A549 (cell line): ENCODE measurements at regions not wholly inside any gene's neighbourhood (a gene's known extent, or its start where the extent isn't known, plus 50 kb on each side); places are given as distances from the start of the nearest gene placed in this dataset.

Experiments used
- KDM1A ChIP-seq: fragments of 200-600 bp; sonication (generic); IDR thresholded peaks from 2 replicates; pipeline ENCODE4 v1.6.1; 2016; ENCODE audit warnings: low read depth, mild to moderate bottlenecking
- MAX ChIP-seq: IDR thresholded peaks from 2 replicates; pipeline ENCODE4 v1.6.1; 2012
- NPAS2 ChIP-seq: fragments of 250-450 bp; sonication (Bioruptor Pico); IDR thresholded peaks from 2 replicates; pipeline ENCODE4 v1.8.0; 2022; ENCODE audit warnings: mild to moderate bottlenecking, moderate library complexity, borderline replicate concordance
- TF ChIP-seq, protein P1 (sequence below): fragments of >200 bp; sonication (Bioruptor Twin); formaldehyde crosslinking; IDR thresholded peaks from 3 replicates; pipeline ENCODE4 v1.5.1; 2016

DNA sequence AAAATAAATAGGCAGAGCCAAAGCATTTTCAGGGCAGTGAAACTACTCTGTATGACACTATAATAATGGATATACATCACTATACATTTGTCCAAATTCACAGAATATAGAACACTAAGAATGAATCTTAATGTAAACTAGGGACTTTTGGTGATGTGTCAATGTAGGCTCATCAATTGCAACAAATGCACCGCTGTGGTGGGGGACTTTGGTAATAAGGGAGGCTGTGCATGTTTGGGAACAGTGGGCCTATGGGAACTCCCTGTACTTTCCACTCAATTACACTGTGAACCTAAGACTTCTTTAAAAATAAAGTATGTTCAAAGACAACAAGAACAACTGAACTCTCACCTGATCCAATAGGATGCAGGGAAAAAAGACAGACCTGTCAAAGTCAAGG is 220.7 kb downstream of the CMPK2 start:
- TF ChIP-seq, protein P1, sequence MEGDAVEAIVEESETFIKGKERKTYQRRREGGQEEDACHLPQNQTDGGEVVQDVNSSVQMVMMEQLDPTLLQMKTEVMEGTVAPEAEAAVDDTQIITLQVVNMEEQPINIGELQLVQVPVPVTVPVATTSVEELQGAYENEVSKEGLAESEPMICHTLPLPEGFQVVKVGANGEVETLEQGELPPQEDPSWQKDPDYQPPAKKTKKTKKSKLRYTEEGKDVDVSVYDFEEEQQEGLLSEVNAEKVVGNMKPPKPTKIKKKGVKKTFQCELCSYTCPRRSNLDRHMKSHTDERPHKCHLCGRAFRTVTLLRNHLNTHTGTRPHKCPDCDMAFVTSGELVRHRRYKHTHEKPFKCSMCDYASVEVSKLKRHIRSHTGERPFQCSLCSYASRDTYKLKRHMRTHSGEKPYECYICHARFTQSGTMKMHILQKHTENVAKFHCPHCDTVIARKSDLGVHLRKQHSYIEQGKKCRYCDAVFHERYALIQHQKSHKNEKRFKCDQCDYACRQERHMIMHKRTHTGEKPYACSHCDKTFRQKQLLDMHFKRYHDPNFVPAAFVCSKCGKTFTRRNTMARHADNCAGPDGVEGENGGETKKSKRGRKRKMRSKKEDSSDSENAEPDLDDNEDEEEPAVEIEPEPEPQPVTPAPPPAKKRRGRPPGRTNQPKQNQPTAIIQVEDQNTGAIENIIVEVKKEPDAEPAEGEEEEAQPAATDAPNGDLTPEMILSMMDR, result no peak
- no peak for TF ChIP-seq MAX
- TF ChIP-seq NPAS2, result no peak
- no peak for TF ChIP-seq KDM1A
